GM12878 (cell line): ENCODE measurements at regions not wholly inside any gene's neighbourhood (a gene's known extent, or its start where the extent isn't known, plus 50 kb on each side); places are given as distances from the start of the nearest gene placed in this dataset.

ENCODE experiments used
- ATAC-seq: fragments of 200-7000 bp; cut with Tn5 transposase; 3 replicates; pipeline ENCODE4 v1.9.1; 2020; ENCODE audit warnings: mild to moderate bottlenecking, moderate library complexity
- BruUV-seq: library from RNA; stranded (reverse); fragments of 400-500 nt; replicated peaks from 2 replicates; lab custom pipeline; 2021; lab: Mats Ljungman, UMichigan
- CTCF ChIA-PET: fragments of 300-600 bp; sonication (Branson Sonifier 250); formaldehyde crosslinking; extraction: SDS; loops from one replicate; lab custom pipeline; 2021; ENCODE audit warnings: inconsistent platforms; lab: Yijun Ruan, JAX
- POLR2A ChIA-PET: fragments of 350-600 bp; formaldehyde crosslinking; extraction: SDS; loops from one replicate; lab custom pipeline; 2021; ENCODE audit warnings: inconsistent platforms; lab: Charles Lee
- RAD21 ChIA-PET: fragments of 300-600 bp; sonication (Branson Sonifier 250); formaldehyde crosslinking; loops from one replicate; lab custom pipeline; 2023; ENCODE audit warnings: antibody characterized with exemption; ENCODE audit not compliant: unreplicated experiment; lab: Charles Lee
- SMC1A ChIA-PET: fragments of 300-600 bp; sonication (Branson Sonifier 250); formaldehyde crosslinking; loops from one replicate; lab custom pipeline; 2023; ENCODE audit not compliant: unreplicated experiment, uncharacterized antibody; lab: Charles Lee
- DNase-seq: peaks from one replicate; pipeline ENCODE4 v3.0.0-alpha.2; 2011; ENCODE audit warnings: low read depth, low spot score
- FAIRE-seq: peaks from 3 replicates; lab custom pipeline; 2011; peaks lifted over from hg19 to GRCh38; lab: Jason Lieb, UNC
- H2AFZ ChIP-seq: 2 replicates; pipeline ENCODE4 v1.6.0; 2011; ENCODE audit warnings: low read depth, low read length, control low read depth; ENCODE audit not compliant: control insufficient read depth
- H3K27ac ChIP-seq: 2 replicates; pipeline ENCODE4 v1.5.1; 2011; ENCODE audit warnings: control low read depth; ENCODE audit not compliant: control insufficient read depth, insufficient read depth
- H3K27me3 ChIP-seq, 2 experiments: replicated peaks in 1 of 2; 2 replicates each; pipeline versions ENCODE4 v1.6.0 to v1.6.1; 2011; ENCODE audit warnings: low read length in 1 of 2; ENCODE audit not compliant: control insufficient read depth in 2 of 2, insufficient read depth in 2 of 2
- H3K36me3 ChIP-seq, 2 experiments: 2 replicates each; pipeline ENCODE4 v1.5.1; 2011; ENCODE audit warnings: low read length in 1 of 2; ENCODE audit not compliant: control insufficient read depth in 2 of 2, insufficient read depth in 2 of 2
- H3K4me1 ChIP-seq: 2 replicates; pipeline ENCODE4 v1.6.1; 2011; ENCODE audit warnings: mild to moderate bottlenecking, low read length, moderate library complexity, mixed read lengths; ENCODE audit not compliant: control insufficient read depth, insufficient read depth
- H3K4me2 ChIP-seq: 2 replicates; pipeline ENCODE4 v1.6.0; 2011; ENCODE audit warnings: control low read depth; ENCODE audit not compliant: control insufficient read depth, insufficient read depth
- H3K4me3 ChIP-seq: fragments of 200-600 bp; sonication (generic); 2 replicates; pipeline ENCODE4 v1.5.1; 2016
- H3K79me2 ChIP-seq: 2 replicates; pipeline ENCODE4 v1.6.0; 2011; ENCODE audit warnings: low read length; ENCODE audit not compliant: control insufficient read depth, insufficient read depth
- H3K9ac ChIP-seq: 2 replicates; pipeline ENCODE4 v1.8.0; 2011; ENCODE audit warnings: low read length, control low read depth, mixed read lengths; ENCODE audit not compliant: control insufficient read depth, insufficient read depth
- H3K9me3 ChIP-seq: replicated peaks from 3 replicates; pipeline ENCODE4 v1.5.1; 2011; ENCODE audit warnings: mild to moderate bottlenecking, low read length; ENCODE audit not compliant: control insufficient read depth, insufficient read depth
- H4K20me1 ChIP-seq: 2 replicates; pipeline ENCODE4 v1.6.0; 2011; ENCODE audit not compliant: control insufficient read depth, insufficient read depth
- CHD1 ChIP-seq: IDR thresholded peaks from 2 replicates; pipeline ENCODE4 v1.6.1; 2012; ENCODE audit warnings: low read depth, low read length, improper control_type of control experiment
- MTA3 ChIP-seq: IDR thresholded peaks from 2 replicates; pipeline ENCODE4 v1.6.1; 2012; ENCODE audit warnings: low read length, inconsistent platforms, borderline replicate concordance
- MYC ChIP-seq: IDR thresholded peaks from 2 replicates; pipeline ENCODE4 v1.6.1; 2011; ENCODE audit warnings: mild to moderate bottlenecking, low read length, moderate library complexity, inconsistent platforms; ENCODE audit not compliant: insufficient read depth, insufficient replicate concordance, insufficient read length, severe bottlenecking
- NFYA ChIP-seq: IDR thresholded peaks from 2 replicates; pipeline ENCODE4 v1.6.1; 2011; ENCODE audit warnings: low read depth, mild to moderate bottlenecking, low read length, improper control_type of control experiment, borderline replicate concordance
- SPI1 ChIP-seq: IDR thresholded peaks from 2 replicates; pipeline ENCODE4 v1.6.1; 2011; ENCODE audit warnings: low read depth, mild to moderate bottlenecking, low read length, moderate library complexity, borderline replicate concordance; ENCODE audit not compliant: insufficient read depth
- STAT3 ChIP-seq: IDR thresholded peaks from 2 replicates; pipeline ENCODE4 v1.6.1; 2011; ENCODE audit warnings: low read depth, low read length, improper control_type of control experiment
- WGBS: methylation state at CpG from one replicate; pipeline ENCODE4 v1.1.6; 2016; ENCODE audit warnings: low lambda C conversion rate; ENCODE audit not compliant: insufficient replicate concordance, insufficient coverage; ENCODE audit errors: missing lambda C conversion rate; 5-methylcytosine and 5-hydroxymethylcytosine counted together
- in situ Hi-C: fragments of 300-500 bp; cut with MboI; formaldehyde crosslinking; loops from 9 replicates; pipeline ENCODE4 v1.14.3; 2018; ENCODE audit warnings: mixed read lengths
- intact Hi-C: fragments of 100-400 bp; cut with micrococcal nuclease; formaldehyde crosslinking; loops from one replicate; pipeline ENCODE4 v1.14.2; 2022; ENCODE audit not compliant: unreplicated experiment
- TF ChIP-seq, protein P1 (sequence below): fragments of 450-650 bp; IDR thresholded peaks from 2 replicates; pipeline ENCODE4 v1.6.1; 2018; ENCODE audit warnings: borderline replicate concordance, mild to moderate bottlenecking; ENCODE audit not compliant: partially characterized antibody
- TF ChIP-seq, protein P2 (sequence below): fragments of 450-650 bp; IDR thresholded peaks from 2 replicates; pipeline ENCODE4 v1.6.1; 2017; ENCODE audit warnings: mild to moderate bottlenecking, moderate library complexity
- TF ChIP-seq, protein P3 (sequence below): IDR thresholded peaks from 2 replicates; pipeline ENCODE4 v1.6.1; 2011; ENCODE audit warnings: borderline replicate concordance, low read depth, mild to moderate bottlenecking, moderate library complexity, mixed read lengths, low read length; ENCODE audit not compliant: insufficient read depth; ENCODE audit errors: extremely low read length

DNA sequence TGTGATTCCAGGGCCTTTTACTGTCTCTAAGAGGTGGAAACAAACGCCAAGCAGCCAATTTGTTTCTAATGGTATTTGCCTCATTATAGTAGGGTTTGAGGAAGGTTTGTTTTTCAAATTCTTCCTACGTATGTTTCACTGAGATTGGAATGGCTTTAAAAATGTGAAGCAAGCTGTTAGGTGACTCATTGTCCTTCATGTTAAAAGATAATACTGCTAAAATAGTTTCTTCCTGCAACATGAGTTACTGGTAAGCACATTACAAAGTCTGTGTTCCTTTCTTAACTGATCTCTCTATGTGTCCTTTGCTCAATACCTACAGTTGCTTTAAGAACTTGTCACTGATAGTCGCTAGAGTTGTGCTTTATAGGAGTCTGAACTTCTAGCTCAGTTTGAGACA is 1183.9 kb downstream of the RPA4 start (continued):
- TF ChIP-seq MYC (no peak), NFYA (no peak)
- TF ChIP-seq, protein P1, sequence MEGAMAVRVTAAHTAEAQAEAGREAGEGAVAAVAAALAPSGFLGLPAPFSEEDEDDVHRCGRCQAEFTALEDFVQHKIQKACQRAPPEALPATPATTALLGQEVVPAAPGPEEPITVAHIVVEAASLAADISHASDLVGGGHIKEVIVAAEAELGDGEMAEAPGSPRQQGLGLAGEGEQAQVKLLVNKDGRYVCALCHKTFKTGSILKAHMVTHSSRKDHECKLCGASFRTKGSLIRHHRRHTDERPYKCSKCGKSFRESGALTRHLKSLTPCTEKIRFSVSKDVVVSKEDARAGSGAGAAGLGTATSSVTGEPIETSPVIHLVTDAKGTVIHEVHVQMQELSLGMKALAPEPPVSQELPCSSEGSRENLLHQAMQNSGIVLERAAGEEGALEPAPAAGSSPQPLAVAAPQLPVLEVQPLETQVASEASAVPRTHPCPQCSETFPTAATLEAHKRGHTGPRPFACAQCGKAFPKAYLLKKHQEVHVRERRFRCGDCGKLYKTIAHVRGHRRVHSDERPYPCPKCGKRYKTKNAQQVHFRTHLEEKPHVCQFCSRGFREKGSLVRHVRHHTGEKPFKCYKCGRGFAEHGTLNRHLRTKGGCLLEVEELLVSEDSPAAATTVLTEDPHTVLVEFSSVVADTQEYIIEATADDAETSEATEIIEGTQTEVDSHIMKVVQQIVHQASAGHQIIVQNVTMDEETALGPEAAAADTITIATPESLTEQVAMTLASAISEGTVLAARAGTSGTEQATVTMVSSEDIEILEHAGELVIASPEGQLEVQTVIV, result no peak

DNA sequence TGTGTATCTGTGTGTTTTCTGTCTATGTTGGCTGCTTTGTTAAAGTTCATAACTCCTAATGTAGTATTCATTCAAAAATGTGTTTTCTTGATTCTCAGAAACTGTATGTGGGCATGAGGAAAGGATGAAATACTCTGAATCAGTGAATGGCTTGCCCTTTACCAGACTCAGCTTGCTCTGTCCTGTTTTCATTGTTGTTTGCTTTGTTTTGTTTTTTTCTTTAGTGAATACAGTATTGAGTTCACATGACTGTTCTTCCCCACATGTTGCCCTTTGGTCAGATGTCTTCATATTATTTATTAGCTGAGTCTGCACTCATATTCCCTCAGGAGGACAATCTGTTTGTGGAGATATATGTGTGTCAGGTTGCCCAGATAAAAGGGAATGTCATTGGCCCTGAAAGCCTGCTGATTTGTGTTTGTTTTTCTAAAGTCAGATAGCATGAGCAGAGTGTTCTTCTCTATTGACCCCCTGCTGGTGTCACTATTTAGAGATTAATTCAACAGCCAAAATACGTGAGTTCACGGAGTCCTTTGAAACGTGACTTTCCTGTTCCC is 1184.4 kb downstream of the RPA4 start:
- H3K4me2 ChIP-seq, result no peak overlapping the region
- DNase-seq, result no peak
- ChIA-PET POLR2A (no interaction called here), RAD21 (no interaction called here), CTCF (no interaction called here), SMC1A (no interaction called here)
- no peak overlapping the region for H3K9ac ChIP-seq
- FAIRE-seq, result no peak
- no peaks in the 10 kb centered on the region for H4K20me1 ChIP-seq
- no peak overlapping the region for H3K4me3 ChIP-seq
- TF ChIP-seq, protein P2, sequence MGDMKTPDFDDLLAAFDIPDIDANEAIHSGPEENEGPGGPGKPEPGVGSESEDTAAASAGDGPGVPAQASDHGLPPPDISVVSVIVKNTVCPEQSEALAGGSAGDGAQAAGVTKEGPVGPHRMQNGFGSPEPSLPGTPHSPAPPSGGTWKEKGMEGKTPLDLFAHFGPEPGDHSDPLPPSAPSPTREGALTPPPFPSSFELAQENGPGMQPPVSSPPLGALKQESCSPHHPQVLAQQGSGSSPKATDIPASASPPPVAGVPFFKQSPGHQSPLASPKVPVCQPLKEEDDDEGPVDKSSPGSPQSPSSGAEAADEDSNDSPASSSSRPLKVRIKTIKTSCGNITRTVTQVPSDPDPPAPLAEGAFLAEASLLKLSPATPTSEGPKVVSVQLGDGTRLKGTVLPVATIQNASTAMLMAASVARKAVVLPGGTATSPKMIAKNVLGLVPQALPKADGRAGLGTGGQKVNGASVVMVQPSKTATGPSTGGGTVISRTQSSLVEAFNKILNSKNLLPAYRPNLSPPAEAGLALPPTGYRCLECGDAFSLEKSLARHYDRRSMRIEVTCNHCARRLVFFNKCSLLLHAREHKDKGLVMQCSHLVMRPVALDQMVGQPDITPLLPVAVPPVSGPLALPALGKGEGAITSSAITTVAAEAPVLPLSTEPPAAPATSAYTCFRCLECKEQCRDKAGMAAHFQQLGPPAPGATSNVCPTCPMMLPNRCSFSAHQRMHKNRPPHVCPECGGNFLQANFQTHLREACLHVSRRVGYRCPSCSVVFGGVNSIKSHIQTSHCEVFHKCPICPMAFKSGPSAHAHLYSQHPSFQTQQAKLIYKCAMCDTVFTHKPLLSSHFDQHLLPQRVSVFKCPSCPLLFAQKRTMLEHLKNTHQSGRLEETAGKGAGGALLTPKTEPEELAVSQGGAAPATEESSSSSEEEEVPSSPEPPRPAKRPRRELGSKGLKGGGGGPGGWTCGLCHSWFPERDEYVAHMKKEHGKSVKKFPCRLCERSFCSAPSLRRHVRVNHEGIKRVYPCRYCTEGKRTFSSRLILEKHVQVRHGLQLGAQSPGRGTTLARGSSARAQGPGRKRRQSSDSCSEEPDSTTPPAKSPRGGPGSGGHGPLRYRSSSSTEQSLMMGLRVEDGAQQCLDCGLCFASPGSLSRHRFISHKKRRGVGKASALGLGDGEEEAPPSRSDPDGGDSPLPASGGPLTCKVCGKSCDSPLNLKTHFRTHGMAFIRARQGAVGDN, result no peak
- TF ChIP-seq CHD1, result no peak
- no peak for TF ChIP-seq SPI1
- TF ChIP-seq MTA3, result no peak
- TF ChIP-seq STAT3, result no peak
- TF ChIP-seq, protein P3, sequence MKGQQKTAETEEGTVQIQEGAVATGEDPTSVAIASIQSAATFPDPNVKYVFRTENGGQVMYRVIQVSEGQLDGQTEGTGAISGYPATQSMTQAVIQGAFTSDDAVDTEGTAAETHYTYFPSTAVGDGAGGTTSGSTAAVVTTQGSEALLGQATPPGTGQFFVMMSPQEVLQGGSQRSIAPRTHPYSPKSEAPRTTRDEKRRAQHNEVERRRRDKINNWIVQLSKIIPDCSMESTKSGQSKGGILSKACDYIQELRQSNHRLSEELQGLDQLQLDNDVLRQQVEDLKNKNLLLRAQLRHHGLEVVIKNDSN, result no peak
- H3K9me3 ChIP-seq, result no peaks in the 10 kb centered on the region
- no peak overlapping the region for H3K27ac ChIP-seq
- H2AFZ ChIP-seq, result no peak overlapping the region
- in situ Hi-C loops, result no loop called here
- H3K36me3 ChIP-seq, result no peaks in the 10 kb centered on the region
- no peaks in the 10 kb centered on the region for H3K79me2 ChIP-seq
- H3K27me3 ChIP-seq, result no peaks in the 10 kb centered on the region
- no peaks in the 10 kb centered on the region for H3K4me1 ChIP-seq
- WGBS, result 17% methylated on average over 3 of the region's 3 CpGs
- no TSS peak for BruUV-seq
- no peak for ATAC-seq
- intact Hi-C loops, result no loop called here
